IMR-90 (cell line): ENCODE measurements at regions not wholly inside any gene's neighbourhood (a gene's known extent, or its start where the extent isn't known, plus 50 kb on each side); places are given as distances from the start of the nearest gene placed in this dataset.

Source experiments
- ATAC-seq: fragments of 200-7000 bp; cut with Tn5 transposase; 2 replicates; pipeline ENCODE4 v1.9.1; 2020; ENCODE audit warnings: low read depth, mild to moderate bottlenecking, moderate library complexity
- BruUV-seq: library from RNA; stranded (reverse); fragments of 400-500 nt; replicated peaks from 2 replicates; lab custom pipeline; 2021; lab: Mats Ljungman, UMichigan
- CTCF ChIA-PET: fragments of 300-600 bp; formaldehyde crosslinking; extraction: SDS; loops from one replicate; lab custom pipeline; 2021; ENCODE audit warnings: antibody characterized with exemption; lab: Yijun Ruan, JAX
- POLR2A ChIA-PET: fragments of 300-600 bp; sonication (Branson Sonifier 250); formaldehyde crosslinking; loops from one replicate; lab custom pipeline; 2022; ENCODE audit warnings: antibody characterized with exemption; ENCODE audit not compliant: unreplicated experiment; lab: Charles Lee
- DNase-seq: peaks from one replicate; pipeline ENCODE4 v3.0.0; 2013
- H2AFZ ChIP-seq: replicated peaks from 2 replicates; pipeline ENCODE3; 2013; ENCODE audit warnings: low read length, mild to moderate bottlenecking; ENCODE audit not compliant: poor library complexity
- H2AK5ac ChIP-seq: 2 replicates; pipeline ENCODE4 v1.6.1; 2013; ENCODE audit warnings: low read depth, low read length, inconsistent platforms
- H2AK9ac ChIP-seq: replicated peaks from 2 replicates; pipeline ENCODE3; 2013; ENCODE audit warnings: mild to moderate bottlenecking, low read depth, low read length, moderate library complexity; ENCODE audit not compliant: poor library complexity
- H2BK120ac ChIP-seq: 2 replicates; pipeline ENCODE4 v1.6.1; 2013; ENCODE audit warnings: low read depth, low read length, inconsistent platforms
- H2BK15ac ChIP-seq: 3 replicates; pipeline ENCODE4 v1.6.1; 2013; ENCODE audit warnings: low read depth, low read length, inconsistent platforms
- H2BK20ac ChIP-seq: 2 replicates; pipeline ENCODE4 v1.6.1; 2013; ENCODE audit warnings: low read depth, mild to moderate bottlenecking, inconsistent platforms, low read length, moderate library complexity
- H2BK5ac ChIP-seq: 2 replicates; pipeline ENCODE4 v1.6.1; 2013; ENCODE audit warnings: mild to moderate bottlenecking, low read depth, low read length, inconsistent platforms; ENCODE audit not compliant: poor library complexity, severe bottlenecking
- H3K14ac ChIP-seq: replicated peaks from 2 replicates; pipeline ENCODE4 v1.6.1; 2013; ENCODE audit warnings: low read depth, low read length, inconsistent platforms
- H3K18ac ChIP-seq: 2 replicates; pipeline ENCODE4 v1.6.1; 2013; ENCODE audit warnings: low read depth, low read length, control low read depth
- H3K23ac ChIP-seq: 2 replicates; pipeline ENCODE4 v1.6.1; 2013; ENCODE audit warnings: low read depth, low read length, inconsistent platforms
- H3K27ac ChIP-seq: 2 replicates; pipeline ENCODE4 v1.5.1; 2013; ENCODE audit warnings: mild to moderate bottlenecking, control low read depth, low read length; ENCODE audit not compliant: insufficient read depth
- H3K27me3 ChIP-seq: 2 replicates; pipeline ENCODE4 v1.6.1; 2013; ENCODE audit warnings: low read length; ENCODE audit not compliant: control insufficient read depth, insufficient read depth
- H3K36me3 ChIP-seq: 2 replicates; pipeline ENCODE4 v1.6.1; 2013; ENCODE audit warnings: low read length, mixed read lengths; ENCODE audit not compliant: control insufficient read depth, insufficient read depth
- H3K4ac ChIP-seq: 2 replicates; pipeline ENCODE4 v1.6.1; 2013; ENCODE audit warnings: low read depth, low read length, inconsistent platforms
- H3K4me1 ChIP-seq: 2 replicates; pipeline ENCODE4 v1.6.1; 2013; ENCODE audit warnings: low read length, mixed read lengths; ENCODE audit not compliant: control insufficient read depth, insufficient read depth
- H3K4me2 ChIP-seq: 2 replicates; pipeline ENCODE4 v1.6.1; 2013; ENCODE audit warnings: low read depth, mild to moderate bottlenecking, control low read depth, low read length, moderate library complexity
- H3K4me3 ChIP-seq: 2 replicates; pipeline ENCODE4 v1.5.1; 2013; ENCODE audit warnings: low read depth, mild to moderate bottlenecking, control low read depth, low read length, moderate library complexity; ENCODE audit not compliant: insufficient read depth
- H3K56ac ChIP-seq: 2 replicates; pipeline ENCODE4 v1.6.1; 2013; ENCODE audit warnings: low read length, inconsistent platforms; ENCODE audit not compliant: insufficient read depth; ENCODE audit errors: extremely low read depth
- H3K79me1 ChIP-seq, 2 experiments: 2 replicates each; pipeline ENCODE4 v1.6.1; 2013; ENCODE audit warnings: low read length in 2 of 2, inconsistent platforms in 1 of 2, low read depth in 1 of 2
- H3K9ac ChIP-seq: 2 replicates; pipeline ENCODE4 v1.6.1; 2013; ENCODE audit warnings: low read depth, low read length, control low read depth
- H3K9me1 ChIP-seq: 2 replicates; pipeline ENCODE4 v1.6.1; 2013; ENCODE audit warnings: low read length, inconsistent platforms; ENCODE audit not compliant: insufficient read depth
- H3K9me3 ChIP-seq: 2 replicates; pipeline ENCODE4 v1.6.1; 2013; ENCODE audit warnings: low read length; ENCODE audit not compliant: control insufficient read depth, insufficient read depth
- H4K20me1 ChIP-seq: 2 replicates; pipeline ENCODE4 v1.6.1; 2013; ENCODE audit warnings: low read length, inconsistent platforms; ENCODE audit not compliant: insufficient read depth
- H4K5ac ChIP-seq: 2 replicates; pipeline ENCODE4 v1.6.1; 2013; ENCODE audit warnings: mild to moderate bottlenecking, low read depth, low read length, control low read depth
- H4K8ac ChIP-seq, 2 experiments: 2 replicates each; pipeline ENCODE4 v1.6.1; 2013; ENCODE audit warnings: low read depth in 2 of 2, low read length in 2 of 2, control low read depth in 1 of 2, inconsistent platforms in 1 of 2
- H4K91ac ChIP-seq: 2 replicates; pipeline ENCODE4 v1.6.1; 2013; ENCODE audit warnings: low read depth, low read length, inconsistent platforms; ENCODE audit not compliant: insufficient read depth
- CEBPB ChIP-seq: IDR thresholded peaks from 2 replicates; pipeline ENCODE4 v1.6.1; 2012; ENCODE audit warnings: low read depth, low read length, improper control_type of control experiment
- MAFK ChIP-seq: IDR thresholded peaks from 2 replicates; pipeline ENCODE4 v1.6.1; 2012; ENCODE audit warnings: low read depth, low read length, improper control_type of control experiment
- WGBS, 2 experiments: methylation state at CpG; one replicate each; pipeline versions ENCODE4 v1.1.5 to v1.1.7; 2013; ENCODE audit warnings: missing lambda C conversion rate in 2 of 2; ENCODE audit not compliant: insufficient read length in 1 of 2; ENCODE audit errors: extremely low coverage in 2 of 2; 5-methylcytosine and 5-hydroxymethylcytosine counted together
- dilution Hi-C: fragments of 300-500 bp; cut with HindIII; formaldehyde crosslinking; loops from one replicate; pipeline ENCODE4 v1.14.3; 2018; ENCODE audit warnings: low sequenced_read_pairs; ENCODE audit not compliant: unreplicated experiment
- in situ Hi-C: fragments of 300-500 bp; cut with MboI; formaldehyde crosslinking; loops from 3 replicates; pipeline ENCODE4 v1.14.3; 2019; ENCODE audit warnings: low sequenced_read_pairs, inconsistent platforms, mixed read lengths
- intact Hi-C: fragments of 100-400 bp; cut with micrococcal nuclease; formaldehyde crosslinking; loops from 2 replicates; pipeline ENCODE4 v1.10.0; 2022
- TF ChIP-seq, protein P1 (sequence below): conservative IDR thresholded peaks from 2 replicates; pipeline ENCODE4 v1.5.1; 2012; ENCODE audit warnings: mild to moderate bottlenecking, low read depth, low read length, improper control_type of control experiment

- ATAC-seq (no peak), DNase-seq (no peak)
- no CpG with 5 or more reads among the region's 1 CpG for WGBS, 2 experiments
- no peak overlapping the region for H3K23ac ChIP-seq
- no peak overlapping the region for H2BK5ac ChIP-seq
- TF ChIP-seq, protein P1, sequence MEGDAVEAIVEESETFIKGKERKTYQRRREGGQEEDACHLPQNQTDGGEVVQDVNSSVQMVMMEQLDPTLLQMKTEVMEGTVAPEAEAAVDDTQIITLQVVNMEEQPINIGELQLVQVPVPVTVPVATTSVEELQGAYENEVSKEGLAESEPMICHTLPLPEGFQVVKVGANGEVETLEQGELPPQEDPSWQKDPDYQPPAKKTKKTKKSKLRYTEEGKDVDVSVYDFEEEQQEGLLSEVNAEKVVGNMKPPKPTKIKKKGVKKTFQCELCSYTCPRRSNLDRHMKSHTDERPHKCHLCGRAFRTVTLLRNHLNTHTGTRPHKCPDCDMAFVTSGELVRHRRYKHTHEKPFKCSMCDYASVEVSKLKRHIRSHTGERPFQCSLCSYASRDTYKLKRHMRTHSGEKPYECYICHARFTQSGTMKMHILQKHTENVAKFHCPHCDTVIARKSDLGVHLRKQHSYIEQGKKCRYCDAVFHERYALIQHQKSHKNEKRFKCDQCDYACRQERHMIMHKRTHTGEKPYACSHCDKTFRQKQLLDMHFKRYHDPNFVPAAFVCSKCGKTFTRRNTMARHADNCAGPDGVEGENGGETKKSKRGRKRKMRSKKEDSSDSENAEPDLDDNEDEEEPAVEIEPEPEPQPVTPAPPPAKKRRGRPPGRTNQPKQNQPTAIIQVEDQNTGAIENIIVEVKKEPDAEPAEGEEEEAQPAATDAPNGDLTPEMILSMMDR, result no peak
- TF ChIP-seq MAFK, result 0 out of 2 replicates have a peak, but pooled peaks have one; percentile 18
- no peak for TF ChIP-seq CEBPB
- no peak overlapping the region for H4K5ac ChIP-seq
- H2AK9ac ChIP-seq, result no peak overlapping the region
- H3K4me3 ChIP-seq, result no peak overlapping the region
- H4K8ac ChIP-seq, result no peak overlapping the region
- H3K27me3 ChIP-seq, result peaks cover 2% of the 10 kb centered on the region; the same call in 1 of the 2 replicates
- no peaks in the 10 kb centered on the region for H3K9me3 ChIP-seq
- H2BK15ac ChIP-seq, result no peak overlapping the region
- no peak overlapping the region for H3K9ac ChIP-seq
- no peaks in the 10 kb centered on the region for H3K36me3 ChIP-seq
- H2BK20ac ChIP-seq, result no peak overlapping the region
- H3K4ac ChIP-seq, result no peak overlapping the region
- no peak overlapping the region for H4K91ac ChIP-seq
- H3K18ac ChIP-seq, result no peak overlapping the region
- H2BK120ac ChIP-seq, result no peak overlapping the region
- H3K4me1 ChIP-seq, result no peaks in the 10 kb centered on the region
- H2AFZ ChIP-seq, result no peak overlapping the region
- H3K79me1 ChIP-seq, result no peaks in the 10 kb centered on the region
- POLR2A ChIA-PET, result no interaction called here
- dilution Hi-C loops, result no loop called here
- no TSS peak for BruUV-seq
- in situ Hi-C loops, result no loop called here
- no peak overlapping the region for H3K56ac ChIP-seq
- no peak overlapping the region for H2AK5ac ChIP-seq
- H3K14ac ChIP-seq, result no peak overlapping the region
- no peak overlapping the region for H3K27ac ChIP-seq
- H4K20me1 ChIP-seq, result no peaks in the 10 kb centered on the region
- H3K4me2 ChIP-seq, result no peak overlapping the region
- CTCF ChIA-PET, result no interaction called here
- intact Hi-C loops, result no loop called here
- H3K9me1 ChIP-seq, result no peaks in the 10 kb centered on the region
These were observed 793.0 kb upstream of the GRAMD2B start for GRCh38 chr5:125630237-125630636.
